Gastrocnemius medialis (tissue), 4 donors: ENCODE measurements at regions not wholly inside any gene's neighbourhood (a gene's known extent, or its start where the extent isn't known, plus 50 kb on each side); places are given as distances from the start of the nearest gene placed in this dataset.

ENCODE experiments used
- POLR2A ChIP-seq, 2 donors: fragments of 450-650 bp; IDR thresholded peaks; one replicate each; pipeline ENCODE4 v1.6.1; 2017; ENCODE audit warnings: antibody characterized with exemption in 2 of 2, mild to moderate bottlenecking in 2 of 2, moderate library complexity in 2 of 2
- TF ChIP-seq, protein P1 (sequence below), 5 experiments: fragments of 450-650 bp in 3 of 5; fragments of 200-600 bp in 2 of 5; sonication (generic) in 2 of 5; IDR thresholded peaks in 4 of 5; conservative IDR thresholded peaks in 1 of 5; 1 replicate in 4 of 5; 2 replicates in 1 of 5; pipeline ENCODE4 v1.5.1; 2016 to 2019; ENCODE audit warnings: antibody characterized with exemption in 5 of 5, mild to moderate bottlenecking in 3 of 5, moderate library complexity in 3 of 5

DNA sequence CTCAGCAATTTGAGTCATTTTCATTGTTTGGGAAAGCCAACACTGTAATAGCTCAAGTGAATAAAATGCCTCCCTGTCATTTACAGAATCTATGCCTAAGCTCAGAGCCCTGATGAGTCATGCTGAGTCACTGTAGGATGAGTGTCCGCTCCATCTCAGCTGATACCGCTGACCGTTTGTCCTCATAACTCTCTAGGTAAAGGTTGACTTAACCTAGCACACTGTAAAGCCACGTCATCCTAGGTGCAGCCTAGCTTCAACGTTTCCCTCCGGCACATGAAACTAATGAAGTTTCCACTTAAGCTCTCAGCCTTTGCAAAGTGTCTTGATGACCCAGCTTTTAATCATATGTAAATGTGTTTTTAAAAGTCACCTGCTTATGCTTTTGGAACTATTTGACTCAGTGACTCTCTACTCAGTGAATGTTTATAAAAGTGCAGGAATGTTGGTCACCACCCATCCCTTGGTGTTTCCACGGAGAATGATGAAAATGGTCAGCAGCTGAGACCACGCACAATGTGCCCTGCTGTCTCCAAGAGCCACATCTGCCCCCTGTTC lies 154.0 kb downstream of the PMAIP1 start:
- TF ChIP-seq, protein P1, sequence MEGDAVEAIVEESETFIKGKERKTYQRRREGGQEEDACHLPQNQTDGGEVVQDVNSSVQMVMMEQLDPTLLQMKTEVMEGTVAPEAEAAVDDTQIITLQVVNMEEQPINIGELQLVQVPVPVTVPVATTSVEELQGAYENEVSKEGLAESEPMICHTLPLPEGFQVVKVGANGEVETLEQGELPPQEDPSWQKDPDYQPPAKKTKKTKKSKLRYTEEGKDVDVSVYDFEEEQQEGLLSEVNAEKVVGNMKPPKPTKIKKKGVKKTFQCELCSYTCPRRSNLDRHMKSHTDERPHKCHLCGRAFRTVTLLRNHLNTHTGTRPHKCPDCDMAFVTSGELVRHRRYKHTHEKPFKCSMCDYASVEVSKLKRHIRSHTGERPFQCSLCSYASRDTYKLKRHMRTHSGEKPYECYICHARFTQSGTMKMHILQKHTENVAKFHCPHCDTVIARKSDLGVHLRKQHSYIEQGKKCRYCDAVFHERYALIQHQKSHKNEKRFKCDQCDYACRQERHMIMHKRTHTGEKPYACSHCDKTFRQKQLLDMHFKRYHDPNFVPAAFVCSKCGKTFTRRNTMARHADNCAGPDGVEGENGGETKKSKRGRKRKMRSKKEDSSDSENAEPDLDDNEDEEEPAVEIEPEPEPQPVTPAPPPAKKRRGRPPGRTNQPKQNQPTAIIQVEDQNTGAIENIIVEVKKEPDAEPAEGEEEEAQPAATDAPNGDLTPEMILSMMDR (IDR thresholded peaks at IDR 0.05 in 4 of 5, conservative IDR thresholded peaks at IDR 0.05 in 1 of 5), result no peak
- no peak for TF ChIP-seq POLR2A (IDR thresholded peaks at IDR 0.05)
